Activated CD8-positive, alpha-beta memory T cell treated with anti-CD3 and anti-CD28 coated beads, Interleukin-2, amount 50 U/mL, for 48 hours (primary cell): ENCODE measurements at regions not wholly inside any gene's neighbourhood (a gene's known extent, or its start where the extent isn't known, plus 50 kb on each side); places are given as distances from the start of the nearest gene placed in this dataset.
"Not testable (repeated sequence)": the region's sequence is repeated elsewhere in the genome, so short reads cannot be mapped to it uniquely, and the experiment has no call there.

Experiments used
- DNase-seq: peaks from one replicate; pipeline ENCODE4 v3.0.0-alpha.2; 2020

GRCh38 chr13:39895254-39895653 lies 239.8 kb downstream of the COG6 start:
- DNase-seq, result no peak

GRCh38 chr13:39897636-39898035 lies 242.2 kb downstream of the COG6 start:
- no peak for DNase-seq

- DNase-seq, result no peak
Measured at GRCh38 chr13:39900106-39900750, 244.8 kb downstream of the COG6 start.

GRCh38 chr13:39904959-39905358 lies 249.5 kb downstream of the COG6 start:
- DNase-seq, result no peak

- no peak for DNase-seq
Measured at GRCh38 chr13:39909634-39910033, 254.2 kb downstream of the COG6 start.

GRCh38 chr13:39910041-39910440 lies 254.6 kb downstream of the COG6 start:
- DNase-seq, result no peak

GRCh38 chr13:39910833-39911232 lies 255.4 kb downstream of the COG6 start:
- DNase-seq, result no peak

- no peak for DNase-seq
Measured at GRCh38 chr13:39913339-39913738, 257.9 kb downstream of the COG6 start.

- no peak for DNase-seq
Measured at GRCh38 chr13:39913928-39914327, 258.5 kb downstream of the COG6 start.

GRCh38 chr13:39915418-39915817 lies 260.0 kb downstream of the COG6 start:
- no peak for DNase-seq

GRCh38 chr13:39916330-39916729 lies 260.9 kb downstream of the COG6 start:
- DNase-seq, result no peak

GRCh38 chr13:39918620-39919236 lies 263.3 kb downstream of the COG6 start:
- no peak for DNase-seq

GRCh38 chr13:39920613-39921012 lies 265.2 kb downstream of the COG6 start:
- no peak for DNase-seq

- no peak for DNase-seq
Measured at GRCh38 chr13:39926345-39926744, 270.9 kb downstream of the COG6 start.

GRCh38 chr13:39928261-39928660 lies 272.8 kb downstream of the COG6 start:
- DNase-seq, result no peak

- no peak for DNase-seq
Measured at GRCh38 chr13:39929583-39929982, 274.1 kb downstream of the COG6 start.

- no peak for DNase-seq
Measured at GRCh38 chr13:39930060-39930459, 274.6 kb downstream of the COG6 start.

GRCh38 chr13:39930544-39931444 lies 275.3 kb downstream of the COG6 start:
- DNase-seq, result no peak

GRCh38 chr13:39931505-39931904 lies 276.0 kb downstream of the COG6 start:
- no peak for DNase-seq

GRCh38 chr13:39932514-39932913 lies 277.1 kb downstream of the COG6 start:
- not testable (repeated sequence) for DNase-seq

- DNase-seq, result no peak
Measured at GRCh38 chr13:39935155-39935554, 279.7 kb downstream of the COG6 start.

- no peak for DNase-seq
Measured at GRCh38 chr13:39938596-39938995, 283.1 kb downstream of the COG6 start.

- no peak for DNase-seq
Measured at GRCh38 chr13:39941236-39941635, 285.8 kb downstream of the COG6 start.
